Upper lobe of right lung (tissue), 1 donor: ENCODE measurements at regions not wholly inside any gene's neighbourhood (a gene's known extent, or its start where the extent isn't known, plus 50 kb on each side); places are given as distances from the start of the nearest gene placed in this dataset.

Source experiments
- ATAC-seq: fragments of 200-7000 bp; cut with Tn5 transposase; one replicate; pipeline ENCODE4 v1.9.1; 2020; ENCODE audit warnings: mild to moderate bottlenecking, moderate library complexity
- DNase-seq: peaks from one replicate; pipeline ENCODE4 v3.0.0-alpha.2; 2020
- H3K27ac ChIP-seq: fragments of 200-600 bp; one replicate; pipeline ENCODE4 v1.8.0; 2022
- H3K27me3 ChIP-seq: fragments of 200-600 bp; one replicate; pipeline ENCODE4 v1.8.0; 2022; ENCODE audit warnings: mild to moderate bottlenecking
- H3K36me3 ChIP-seq: fragments of 200-600 bp; one replicate; pipeline ENCODE4 v1.8.0; 2022
- H3K4me1 ChIP-seq: fragments of 200-600 bp; one replicate; pipeline ENCODE4 v1.8.0; 2022
- H3K4me3 ChIP-seq: fragments of 200-600 bp; one replicate; pipeline ENCODE4 v1.8.0; 2022; ENCODE audit warnings: mild to moderate bottlenecking
- H3K9me3 ChIP-seq: fragments of 200-600 bp; one replicate; pipeline ENCODE4 v1.8.0; 2022
- intact Hi-C: fragments of 100-400 bp; cut with DNase I; formaldehyde crosslinking; loops from one replicate; pipeline ENCODE4 v1.11.0; 2022
- TF ChIP-seq, protein P1 (sequence below): fragments of 200-600 bp; IDR thresholded peaks from one replicate; pipeline ENCODE4 v1.8.0; 2022; ENCODE audit warnings: antibody characterized with exemption
- donor health status: DM: no; HTN: yes; CAD: no; lungs with severe emphysema.

DNA sequence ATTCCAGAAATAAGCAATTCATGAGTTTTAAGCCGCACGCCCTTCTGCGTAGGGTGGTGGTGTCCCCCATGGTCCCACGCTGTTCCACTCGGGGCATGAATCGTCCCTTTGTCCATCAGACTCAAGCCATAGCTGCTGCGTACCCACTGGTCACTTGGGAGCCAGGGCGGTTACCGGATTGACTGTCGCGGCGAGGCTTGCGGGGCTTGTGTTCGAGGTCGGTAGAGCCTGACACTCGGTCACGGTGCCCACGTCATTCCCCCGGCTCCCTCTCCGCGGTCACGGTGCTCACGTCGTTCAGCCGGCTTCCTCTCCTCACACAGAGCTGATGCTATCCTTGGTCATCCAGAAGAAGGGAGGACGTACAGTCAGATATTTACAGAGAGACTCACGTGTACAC is 1227.0 kb downstream of the BRD1 start:
- ATAC-seq (no peak), DNase-seq (no peak)
- Histone ChIP-seq H3K27me3 (no peaks in the 10 kb centered on the region), H3K27ac (no peak overlapping the region), H3K4me1 (no peaks in the 10 kb centered on the region), H3K4me3 (no peak overlapping the region), H3K9me3 (no peaks in the 10 kb centered on the region), H3K36me3 (no peaks in the 10 kb centered on the region)
- TF ChIP-seq, protein P1, sequence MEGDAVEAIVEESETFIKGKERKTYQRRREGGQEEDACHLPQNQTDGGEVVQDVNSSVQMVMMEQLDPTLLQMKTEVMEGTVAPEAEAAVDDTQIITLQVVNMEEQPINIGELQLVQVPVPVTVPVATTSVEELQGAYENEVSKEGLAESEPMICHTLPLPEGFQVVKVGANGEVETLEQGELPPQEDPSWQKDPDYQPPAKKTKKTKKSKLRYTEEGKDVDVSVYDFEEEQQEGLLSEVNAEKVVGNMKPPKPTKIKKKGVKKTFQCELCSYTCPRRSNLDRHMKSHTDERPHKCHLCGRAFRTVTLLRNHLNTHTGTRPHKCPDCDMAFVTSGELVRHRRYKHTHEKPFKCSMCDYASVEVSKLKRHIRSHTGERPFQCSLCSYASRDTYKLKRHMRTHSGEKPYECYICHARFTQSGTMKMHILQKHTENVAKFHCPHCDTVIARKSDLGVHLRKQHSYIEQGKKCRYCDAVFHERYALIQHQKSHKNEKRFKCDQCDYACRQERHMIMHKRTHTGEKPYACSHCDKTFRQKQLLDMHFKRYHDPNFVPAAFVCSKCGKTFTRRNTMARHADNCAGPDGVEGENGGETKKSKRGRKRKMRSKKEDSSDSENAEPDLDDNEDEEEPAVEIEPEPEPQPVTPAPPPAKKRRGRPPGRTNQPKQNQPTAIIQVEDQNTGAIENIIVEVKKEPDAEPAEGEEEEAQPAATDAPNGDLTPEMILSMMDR: no peak
- intact Hi-C loops: no loop called here

DNA sequence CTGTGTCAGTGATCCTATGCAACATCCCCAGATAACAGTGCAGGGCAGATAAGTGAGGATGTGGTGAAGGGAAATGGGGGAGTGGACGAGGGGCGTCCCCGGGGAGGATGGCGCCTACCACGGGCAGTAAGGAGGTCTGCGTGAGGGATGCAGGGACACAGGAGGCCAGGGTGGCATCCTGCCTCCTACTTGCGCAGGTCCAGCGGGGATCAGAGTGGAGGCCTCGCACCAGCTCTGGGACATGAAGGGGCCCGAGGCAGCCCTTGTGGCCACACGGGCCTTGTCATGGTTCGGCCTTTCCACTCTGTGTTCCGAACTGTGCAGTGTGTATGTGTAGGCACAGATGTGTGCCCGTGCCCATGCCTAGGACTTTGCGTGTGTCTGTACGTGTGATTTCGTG is 1227.5 kb downstream of the BRD1 start:
- intact Hi-C loops: no loop called here
- H3K4me3 ChIP-seq: no peak overlapping the region
- no peaks in the 10 kb centered on the region for H3K27me3 ChIP-seq
- no peaks in the 10 kb centered on the region for H3K36me3 ChIP-seq
- no peak for ATAC-seq
- TF ChIP-seq, protein P1: no peak
- H3K9me3 ChIP-seq: no peaks in the 10 kb centered on the region
- H3K27ac ChIP-seq: no peak overlapping the region
- no peaks in the 10 kb centered on the region for H3K4me1 ChIP-seq
- no peak for DNase-seq

DNA sequence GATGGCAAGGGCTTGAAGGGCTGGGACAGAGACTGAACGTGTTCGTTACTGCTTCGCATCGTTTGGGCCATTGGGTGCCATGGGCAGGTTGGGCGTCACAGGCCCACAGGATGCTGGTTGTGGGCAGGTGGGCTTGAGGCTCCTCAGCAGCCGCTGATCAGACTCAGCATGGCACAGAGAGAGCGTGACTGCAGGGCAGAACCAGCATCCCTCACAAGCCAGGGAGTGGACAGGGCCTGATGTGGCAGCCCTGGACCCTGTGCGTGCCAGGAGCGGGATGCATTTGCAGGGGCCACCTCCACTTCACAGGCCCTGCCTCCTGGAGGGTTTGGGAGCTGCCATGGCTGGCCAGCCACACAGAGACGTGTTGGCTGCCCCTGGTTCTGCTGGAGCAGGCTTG is 1228.3 kb downstream of the BRD1 start:
- DNase-seq: no peak
- H3K27ac ChIP-seq: no peak overlapping the region

DNA sequence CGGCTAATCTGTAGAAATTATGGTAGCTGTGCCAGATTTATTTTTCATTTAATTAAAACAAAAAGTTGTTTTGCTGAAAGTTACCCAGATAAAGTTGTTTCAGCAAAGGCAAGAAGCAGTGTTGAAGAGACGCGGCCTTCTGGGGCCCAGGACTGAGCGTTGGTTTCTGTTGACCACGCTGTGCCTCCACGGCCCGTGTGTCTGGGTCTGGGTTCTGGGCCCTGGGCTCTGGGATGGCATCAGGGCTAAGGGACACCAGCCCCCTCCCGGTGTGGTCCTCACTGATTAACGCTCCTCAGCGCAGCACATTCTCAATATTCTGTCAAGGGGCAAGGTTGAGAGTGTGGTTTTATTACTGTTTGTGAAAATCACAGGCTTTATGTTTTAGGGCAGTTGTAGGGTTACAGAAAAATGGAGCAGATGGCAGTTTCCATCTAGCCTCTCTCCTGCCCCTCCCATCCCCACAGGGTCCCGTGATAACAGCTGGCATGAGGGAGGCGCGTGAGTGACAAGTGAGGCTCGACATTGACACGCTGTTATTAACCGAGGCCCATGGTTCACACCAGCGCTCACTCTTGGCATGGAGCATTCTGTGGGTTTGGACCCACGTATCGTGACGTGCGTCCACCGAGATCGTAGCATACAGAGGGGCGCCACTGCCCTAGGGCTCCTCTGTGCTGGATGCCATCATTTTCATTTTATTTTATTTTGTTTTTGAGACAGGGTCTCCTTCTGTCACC is 1231.4 kb downstream of the BRD1 start:
- H3K4me1 ChIP-seq: no peaks in the 10 kb centered on the region
- no peak for DNase-seq
- TF ChIP-seq, protein P1: no peak
- no peak overlapping the region for H3K27ac ChIP-seq
- H3K4me3 ChIP-seq: no peak overlapping the region
- no peaks in the 10 kb centered on the region for H3K36me3 ChIP-seq
- no peak for ATAC-seq
- no peaks in the 10 kb centered on the region for H3K9me3 ChIP-seq
- intact Hi-C loops: no loop called here
- no peaks in the 10 kb centered on the region for H3K27me3 ChIP-seq

More for the DNA sequence above, 1228.3 kb downstream of the BRD1 start:
- Histone ChIP-seq H3K4me1 (no peaks in the 10 kb centered on the region), H3K4me3 (no peak overlapping the region), H3K27me3 (no peaks in the 10 kb centered on the region), H3K36me3 (no peaks in the 10 kb centered on the region), H3K9me3 (no peaks in the 10 kb centered on the region)
- intact Hi-C loops: no loop called here
- no peak for ATAC-seq
- TF ChIP-seq, protein P1: no peak

DNA sequence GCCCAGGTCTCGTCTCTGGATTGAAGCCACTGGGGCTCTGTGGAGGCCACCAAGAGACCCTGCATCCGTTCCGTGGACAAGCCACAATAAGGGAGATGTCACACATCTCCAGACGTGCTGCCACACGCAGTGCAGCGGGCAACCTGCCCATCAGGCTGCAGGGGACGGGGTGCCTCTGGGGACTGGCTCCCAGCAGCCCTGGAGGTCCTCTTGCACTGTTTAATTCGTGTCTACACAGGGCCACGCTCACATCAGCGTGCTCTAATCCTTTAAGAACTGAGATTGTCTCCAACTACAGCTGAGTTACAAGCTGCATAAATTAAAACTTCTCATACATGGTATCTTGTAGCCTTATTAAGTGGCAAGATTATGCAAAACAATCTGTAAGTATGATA is 1232.2 kb downstream of the BRD1 start:
- ATAC-seq: no peak
- Histone ChIP-seq H3K36me3 (no peaks in the 10 kb centered on the region), H3K4me1 (no peaks in the 10 kb centered on the region), H3K27me3 (no peaks in the 10 kb centered on the region), H3K4me3 (no peak overlapping the region), H3K9me3 (no peaks in the 10 kb centered on the region), H3K27ac (no peak overlapping the region)
- TF ChIP-seq, protein P1: no peak
- DNase-seq: no peak
- intact Hi-C loops: no loop called here
